HG03280 (cell line): ENCODE measurements at regions not wholly inside any gene's neighbourhood (a gene's known extent, or its start where the extent isn't known, plus 50 kb on each side); places are given as distances from the start of the nearest gene placed in this dataset.
A peak's percentile ranks its signal among the peaks of the same experiment; 100 is the strongest.
"Not testable (repeated sequence)": the region's sequence is repeated elsewhere in the genome, so short reads cannot be mapped to it uniquely, and the experiment has no call there.

ENCODE experiments used
- ATAC-seq: cut with Tn5 transposase; IDR thresholded peaks from one replicate; pipeline ENCODE4 v1.9.1; 2021; ENCODE audit warnings: mild to moderate bottlenecking, moderate library complexity; ENCODE audit not compliant: unreplicated experiment

DNA sequence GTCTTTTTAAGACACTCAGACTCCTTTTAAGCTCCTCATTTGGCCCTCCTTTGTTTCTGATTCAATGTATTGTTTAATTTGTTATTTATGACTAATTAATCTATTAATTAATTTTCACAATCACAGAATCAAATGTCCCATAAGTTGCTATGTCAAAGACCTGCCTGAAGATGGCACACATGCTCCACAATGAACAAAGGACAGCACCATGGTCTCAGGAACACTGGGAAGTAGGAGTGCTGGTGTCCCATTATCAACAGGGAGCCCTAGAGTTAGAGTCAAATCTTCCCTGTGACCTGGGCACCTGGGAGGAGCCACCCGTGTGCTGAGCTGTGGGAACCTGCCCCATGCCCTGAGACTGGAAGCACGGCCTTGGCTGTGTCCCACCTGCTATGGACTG, 1164.3 kb downstream of the RPIA start:
- not testable (repeated sequence) for ATAC-seq

DNA sequence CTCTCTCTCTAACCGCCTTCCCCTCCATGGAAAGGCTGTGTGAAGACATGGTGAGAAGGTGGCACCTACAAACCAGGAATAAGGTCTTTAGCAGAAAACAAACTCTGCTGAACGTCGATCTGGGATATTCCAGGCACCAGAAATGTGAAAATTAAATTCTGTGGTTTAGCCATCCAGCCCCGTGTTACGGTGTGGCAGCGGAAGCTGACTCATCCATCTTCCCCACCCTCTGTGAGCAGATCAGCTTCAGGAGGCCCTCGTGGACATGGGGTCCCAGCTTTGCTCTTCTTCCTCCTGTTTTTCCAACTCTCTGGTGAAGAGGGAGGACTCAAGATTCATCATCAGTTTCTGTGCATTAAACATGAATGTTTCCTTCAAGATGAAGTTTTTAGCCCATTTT, 1164.8 kb downstream of the RPIA start:
- not testable (repeated sequence) for ATAC-seq

DNA sequence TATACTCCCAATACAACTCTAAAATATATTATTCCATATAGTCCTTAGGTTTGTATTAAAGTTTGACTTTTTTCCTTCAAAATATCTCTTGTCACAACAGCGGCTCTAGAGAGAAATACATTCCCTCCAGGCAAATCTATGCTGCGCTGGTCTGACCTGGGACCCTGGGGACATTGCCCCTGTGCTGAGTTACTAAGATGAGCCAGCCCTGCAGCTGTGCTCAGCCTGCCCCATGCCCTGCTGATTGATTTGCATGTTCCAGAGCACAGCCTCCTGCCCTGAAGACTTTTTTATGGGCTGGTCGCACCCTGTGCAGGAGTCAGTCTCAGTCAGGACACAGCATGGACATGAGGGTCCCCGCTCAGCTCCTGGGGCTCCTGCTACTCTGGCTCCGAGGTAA, 1170.7 kb downstream of the RPIA start:
- ATAC-seq = not testable (repeated sequence)

DNA sequence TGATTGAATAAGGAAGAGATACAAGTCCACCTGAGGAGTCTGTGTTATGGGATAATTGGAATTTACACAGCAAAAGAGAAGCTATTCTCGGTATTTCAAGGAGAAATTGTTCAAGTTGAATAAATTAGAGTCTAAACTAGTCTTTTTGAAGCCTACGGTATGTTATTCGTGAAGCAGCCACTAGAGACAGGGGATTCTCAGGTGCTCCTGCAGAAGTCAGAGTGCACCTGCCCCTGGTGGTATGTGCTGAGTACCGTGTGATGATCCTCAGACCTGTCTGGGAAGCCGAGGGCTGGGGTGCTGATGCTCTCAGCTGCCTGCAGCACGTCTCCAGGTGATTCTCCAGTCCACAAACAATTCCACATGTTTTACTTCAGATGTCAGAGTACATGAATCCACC, 1171.7 kb downstream of the RPIA start:
- peak; percentile 50 for ATAC-seq

DNA sequence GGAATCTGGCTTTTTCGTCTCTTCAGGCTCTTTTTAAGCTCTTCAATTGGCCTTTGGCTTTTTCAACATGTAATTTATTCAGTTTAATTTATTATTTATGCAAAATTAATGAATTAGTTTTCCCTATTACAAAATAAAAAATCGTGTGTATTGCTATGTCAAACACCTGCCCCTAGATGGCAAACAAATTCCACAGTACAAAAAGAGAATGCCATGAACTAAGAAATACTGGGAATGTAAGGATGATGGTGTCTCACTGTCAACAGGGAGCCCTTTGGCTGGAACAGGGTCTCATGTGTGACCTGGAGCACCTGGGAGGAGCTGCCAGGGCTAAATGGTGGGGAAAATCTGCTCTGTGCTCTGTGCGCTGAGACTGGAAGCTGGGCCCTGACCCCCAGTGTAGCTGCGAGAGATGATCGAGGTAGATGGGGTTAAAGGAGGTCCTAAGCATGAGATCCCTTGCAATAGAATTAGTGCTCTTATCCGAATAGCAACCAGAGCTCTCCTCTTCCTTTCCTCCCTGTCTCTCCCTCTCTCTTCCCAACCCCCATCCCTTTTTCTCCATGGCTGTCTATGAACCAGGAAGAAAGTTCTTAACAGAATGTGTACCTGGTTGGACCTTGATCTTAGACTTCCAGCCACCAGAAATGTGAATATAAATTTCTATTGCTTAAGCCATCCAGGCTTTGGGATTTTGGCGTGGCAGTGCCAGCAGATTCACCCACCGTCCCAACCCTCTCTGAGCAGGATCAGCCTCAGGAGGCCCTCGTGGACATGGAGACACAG, 1183.5 kb downstream of the RPIA start:
- ATAC-seq = not testable (repeated sequence)

DNA sequence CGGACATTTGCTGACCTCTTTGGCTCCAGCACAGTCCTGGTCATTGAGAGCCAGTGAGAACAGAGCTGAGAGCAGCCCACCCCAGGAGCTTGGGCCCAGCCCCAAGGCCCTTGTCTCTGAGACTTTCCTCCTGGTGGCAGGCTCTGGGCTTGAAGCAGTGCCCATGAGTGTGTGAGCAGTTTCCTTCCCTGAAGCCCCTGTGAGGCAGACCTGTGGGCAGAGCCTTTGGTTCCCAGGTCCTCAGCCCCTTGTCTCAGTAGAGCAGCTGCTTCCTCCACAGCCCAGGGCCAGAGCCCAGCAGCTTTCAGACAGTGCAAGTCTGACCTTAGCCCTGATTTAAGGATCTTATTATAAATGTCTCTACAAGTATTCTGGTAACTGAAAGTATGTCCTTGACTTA, 1185.0 kb downstream of the RPIA start:
- not testable (repeated sequence) for ATAC-seq

DNA sequence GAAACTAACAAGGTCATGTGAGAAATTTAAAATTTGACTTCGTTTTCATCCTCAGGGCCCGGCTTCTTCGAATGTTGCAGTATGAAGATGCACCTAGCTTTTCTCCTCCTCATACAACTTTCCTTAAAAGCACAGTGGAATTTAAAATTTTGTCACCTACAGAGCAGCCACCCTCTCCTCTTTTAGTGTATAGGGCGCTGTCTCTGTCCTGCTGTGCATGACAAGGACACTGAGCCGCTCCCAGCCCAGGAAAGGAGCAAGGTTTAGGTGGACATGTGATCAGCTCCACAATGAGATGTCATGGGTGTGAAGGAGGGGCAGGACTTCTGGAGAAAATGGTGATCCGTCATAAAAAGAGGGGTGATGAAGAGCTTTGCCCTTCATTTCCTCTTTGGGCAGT, 1185.4 kb downstream of the RPIA start:
- not testable (repeated sequence) for ATAC-seq

DNA sequence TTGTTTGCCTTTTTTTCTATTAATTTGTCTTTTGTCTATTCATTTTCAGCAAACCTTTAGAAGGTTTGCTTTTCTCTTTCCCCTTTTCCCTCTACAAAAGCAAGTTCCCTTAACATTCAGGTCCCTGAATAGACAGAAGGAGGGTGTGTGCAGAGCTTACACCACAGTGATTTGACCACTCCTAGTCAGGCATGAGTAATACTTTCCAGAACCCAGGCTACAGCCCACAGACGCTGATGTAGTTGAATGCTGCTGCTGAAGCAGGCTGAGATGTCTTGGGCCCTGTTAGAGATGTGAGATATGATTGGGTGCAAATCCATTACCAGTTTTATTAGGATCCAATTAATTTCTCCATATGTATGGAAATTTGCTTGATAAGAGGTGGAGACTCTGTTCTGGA, 1191.4 kb downstream of the RPIA start:
- ATAC-seq = peak; percentile 62

DNA sequence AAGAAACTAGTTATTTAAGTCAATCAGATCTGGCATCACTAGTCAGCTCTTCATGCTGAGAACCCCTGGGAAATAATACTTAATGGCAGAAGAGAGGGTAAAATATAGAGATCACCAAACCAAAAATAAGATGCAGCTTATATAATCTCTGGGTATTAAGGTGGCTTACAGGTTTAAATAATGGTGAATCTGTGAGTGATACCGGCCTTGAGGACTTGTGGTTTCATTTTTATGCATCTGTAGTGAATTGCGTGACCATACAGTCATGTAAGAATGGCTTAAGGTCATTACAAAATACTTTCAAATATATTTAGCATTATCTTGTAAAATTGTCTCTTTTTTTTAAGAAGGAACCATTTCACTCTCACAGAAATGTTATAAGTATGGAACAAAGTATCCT, 1192.2 kb downstream of the RPIA start:
- not testable (repeated sequence) for ATAC-seq

DNA sequence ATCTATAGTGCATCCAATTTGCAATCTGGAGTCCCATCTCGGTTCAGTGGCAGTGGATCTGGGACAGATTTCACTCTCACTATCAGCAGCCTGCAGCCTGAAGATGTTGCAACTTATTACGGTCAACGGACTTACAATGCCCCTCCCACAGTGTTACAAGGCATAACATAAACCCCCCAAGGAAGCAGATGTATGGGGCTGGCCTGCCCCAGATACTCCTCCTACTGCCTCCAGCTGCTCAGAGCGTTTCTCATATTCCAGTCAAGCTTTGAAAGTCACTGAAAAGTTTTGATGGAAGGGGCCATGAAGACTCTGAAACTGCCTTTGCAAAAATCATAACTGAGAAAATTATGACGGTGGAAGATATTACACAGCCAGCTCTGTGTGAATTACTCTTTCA, 1193.6 kb downstream of the RPIA start:
- ATAC-seq = not testable (repeated sequence)

DNA sequence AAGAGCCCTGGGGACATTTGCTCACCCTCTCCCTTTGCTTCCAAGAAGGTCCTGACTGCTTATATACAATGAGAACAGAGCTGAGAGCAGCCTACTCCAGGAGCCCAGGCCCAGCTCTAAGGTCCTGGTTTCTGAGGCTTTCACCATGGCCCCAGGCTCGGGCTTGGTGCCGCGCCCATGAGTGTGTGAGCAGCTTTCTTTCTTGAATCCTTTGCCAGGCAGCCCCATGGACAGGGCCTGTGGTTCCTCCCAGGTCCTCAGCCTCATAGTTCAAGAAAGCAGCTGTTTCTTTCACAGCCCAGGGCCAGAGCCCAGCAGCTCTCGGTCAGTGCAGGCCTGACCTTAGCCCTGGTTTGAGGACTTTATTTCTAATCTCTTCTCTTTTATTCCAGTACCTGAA, 1197.2 kb downstream of the RPIA start:
- not testable (repeated sequence) for ATAC-seq

DNA sequence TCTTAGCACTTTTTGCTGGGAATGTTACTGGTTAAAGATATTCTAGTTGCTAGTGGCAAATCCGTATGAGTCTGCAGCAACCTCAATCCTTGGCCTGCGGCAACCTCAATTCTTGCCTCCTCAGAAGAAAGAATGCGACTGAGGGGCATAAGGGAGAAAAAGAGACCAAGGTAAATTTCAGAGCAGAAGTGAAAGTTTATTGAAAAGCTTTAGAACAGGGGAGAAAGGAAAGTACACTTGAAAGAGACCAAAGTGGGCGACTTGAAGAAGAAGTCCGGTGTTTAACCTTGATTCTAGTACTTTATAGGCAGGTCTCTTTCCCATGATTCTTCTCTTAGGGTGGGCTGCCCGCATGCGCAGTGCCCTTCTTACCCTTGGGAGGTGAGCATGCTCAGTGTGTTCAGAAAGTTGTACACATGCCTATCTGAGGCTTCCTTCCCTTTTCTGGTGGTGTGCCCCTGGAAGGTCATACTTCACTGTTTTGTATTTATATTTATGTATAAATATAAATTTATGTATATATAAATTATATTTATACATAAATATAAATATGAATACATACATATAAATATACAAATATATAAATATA, 1198.8 kb downstream of the RPIA start:
- not testable (repeated sequence) for ATAC-seq

DNA sequence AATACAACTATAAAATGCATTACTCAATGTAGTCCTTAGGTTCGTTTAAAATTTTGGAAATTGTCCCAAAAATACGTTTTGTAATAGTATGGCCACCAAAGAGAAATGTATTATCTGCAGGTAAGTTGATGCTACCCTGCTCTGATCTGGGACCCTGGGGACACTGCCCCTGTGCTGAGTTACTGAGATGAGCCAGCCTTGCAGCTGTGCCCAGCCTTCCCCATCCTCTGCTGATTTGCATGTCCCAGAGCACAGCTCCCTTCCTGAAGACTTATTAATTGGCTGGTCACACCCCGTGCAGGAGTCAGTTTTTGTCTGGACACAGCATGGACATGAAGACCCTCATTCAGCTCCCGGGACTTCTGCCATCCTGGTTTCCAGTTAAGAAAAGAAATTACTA, 1203.5 kb downstream of the RPIA start:
- ATAC-seq = not testable (repeated sequence)

DNA sequence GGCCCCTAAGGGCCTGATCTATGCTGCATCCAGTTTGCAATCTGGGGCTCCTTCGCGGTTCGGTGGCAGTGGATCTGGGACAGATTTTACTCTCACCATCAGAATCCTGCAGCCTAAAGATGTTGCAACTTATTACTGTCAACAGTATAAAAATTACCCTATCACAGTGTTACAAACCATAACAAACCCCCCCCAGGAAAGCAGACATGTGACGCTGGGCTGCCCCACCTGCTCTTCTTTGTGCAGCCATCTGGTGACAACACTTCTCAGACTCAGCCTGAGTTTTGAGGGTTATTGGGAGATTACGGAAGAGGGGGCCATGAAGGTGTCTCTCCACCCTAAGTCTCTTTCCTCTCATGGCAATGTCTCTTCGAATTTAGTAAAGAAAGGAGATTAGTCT, 1204.2 kb downstream of the RPIA start:
- ATAC-seq = not testable (repeated sequence)

DNA sequence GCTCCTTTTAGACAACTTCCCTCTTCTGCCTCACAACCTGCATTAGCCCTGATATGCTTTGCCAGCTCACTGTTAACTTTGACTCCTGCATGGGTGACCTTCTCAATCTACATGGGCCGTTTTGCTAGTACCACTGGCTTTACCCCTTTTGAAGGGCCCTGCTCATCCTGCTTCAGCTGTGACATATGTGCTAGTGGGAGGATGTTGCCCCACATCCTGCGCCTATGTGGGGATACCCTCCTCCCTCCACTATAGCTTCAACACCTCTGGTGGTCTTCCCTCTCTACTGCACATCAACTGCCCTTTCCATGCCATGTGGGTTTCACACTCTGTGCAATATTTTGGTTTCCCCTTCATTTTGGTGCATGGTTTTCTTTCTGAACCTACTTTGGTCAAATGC, 1235.5 kb downstream of the RPIA start:
- ATAC-seq = not testable (repeated sequence)

DNA sequence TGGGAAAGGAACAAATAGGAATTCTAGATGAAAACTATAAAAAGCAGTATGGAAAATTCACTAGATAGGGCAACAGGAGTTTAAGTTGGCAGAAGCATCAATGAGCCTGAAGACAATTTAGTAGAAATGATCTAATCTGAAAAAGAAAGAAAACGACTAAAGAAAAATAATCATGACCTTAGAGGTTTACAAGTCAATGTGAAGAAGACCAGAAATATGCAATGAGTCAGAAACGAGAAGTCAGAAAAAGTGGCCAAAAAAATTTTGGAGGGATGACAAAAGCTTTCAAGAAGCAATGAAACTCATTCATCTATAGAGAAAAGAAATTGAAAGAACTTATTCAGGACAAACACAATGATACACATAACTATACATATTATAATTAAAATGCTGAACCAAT, 1244.0 kb downstream of the RPIA start:
- not testable (repeated sequence) for ATAC-seq

DNA sequence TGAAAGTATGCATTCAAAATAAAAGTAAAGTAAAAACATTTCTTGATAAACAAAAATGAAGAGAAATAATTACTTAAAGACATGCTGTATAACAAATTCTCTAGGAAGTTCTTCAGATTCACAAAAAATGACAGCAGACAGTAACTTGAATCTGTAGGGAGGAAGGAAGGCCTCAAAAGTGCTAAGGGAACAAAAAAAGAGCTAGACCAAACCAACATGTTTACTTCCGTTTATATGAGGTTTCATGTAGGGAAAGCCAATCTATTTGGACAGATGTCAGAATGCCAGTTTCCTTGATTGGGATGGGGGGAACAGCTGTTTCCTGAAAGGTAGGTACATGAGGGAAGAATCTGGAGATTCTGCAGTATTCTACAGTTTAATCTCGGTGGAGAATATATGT, 1244.5 kb downstream of the RPIA start:
- ATAC-seq = not testable (repeated sequence)

DNA sequence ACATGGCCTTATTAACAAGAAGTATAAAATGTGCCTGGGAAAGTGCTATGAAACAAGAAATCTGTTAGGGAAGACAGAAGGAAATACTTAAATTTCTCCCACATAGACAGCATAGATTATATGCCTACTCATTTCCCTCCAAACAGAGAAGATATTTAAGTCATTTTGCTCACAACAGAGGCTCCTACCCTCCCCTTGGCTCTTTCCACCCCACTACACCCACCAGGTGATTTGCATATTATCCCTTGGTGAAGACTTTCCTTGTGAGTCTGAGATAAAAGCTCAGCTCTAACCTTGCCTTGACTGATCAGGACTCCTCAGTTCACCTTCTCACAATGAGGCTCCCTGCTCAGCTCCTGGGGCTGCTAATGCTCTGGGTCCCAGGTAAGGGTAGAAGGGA, 1245.1 kb downstream of the RPIA start:
- ATAC-seq = not testable (repeated sequence)

DNA sequence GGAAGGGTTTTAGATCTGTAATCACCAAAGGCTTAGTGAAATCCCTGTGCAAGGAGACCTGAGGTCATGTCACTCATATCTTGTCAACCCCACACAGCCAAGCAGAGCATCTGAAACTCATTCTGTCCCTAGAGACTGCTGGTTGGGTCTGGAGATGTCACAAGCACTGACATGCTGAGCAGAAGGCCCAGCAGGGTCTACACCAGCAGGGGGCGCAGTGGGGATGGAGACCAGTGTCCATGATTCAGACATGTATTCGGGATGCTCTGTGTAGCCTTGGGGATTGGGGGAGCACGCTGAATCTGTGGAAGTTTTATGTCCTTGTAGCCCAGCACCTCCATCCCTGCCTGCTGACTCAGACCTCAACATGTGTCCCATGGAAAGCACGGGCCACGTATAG, 1247.3 kb downstream of the RPIA start:
- peak; percentile 92 for ATAC-seq

DNA sequence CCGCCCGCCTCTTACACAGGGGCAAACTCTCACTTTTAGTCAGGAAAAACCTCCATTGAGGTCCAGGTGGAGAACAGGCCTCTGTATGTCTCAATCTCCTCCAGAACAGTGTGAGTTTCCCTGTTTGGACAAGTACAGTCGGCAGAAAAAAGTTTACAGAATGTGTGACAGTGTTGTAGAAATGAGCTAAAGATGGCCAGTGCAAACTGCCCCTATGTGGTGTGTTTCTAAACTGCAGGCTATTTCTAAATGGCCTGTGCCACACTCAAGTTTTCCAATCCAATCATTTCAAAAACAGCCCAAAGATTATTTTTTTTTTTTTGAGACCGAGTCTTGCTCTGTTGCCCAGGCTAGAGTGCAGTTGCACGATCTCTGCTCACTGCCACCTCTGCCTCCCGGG, 1252.8 kb downstream of the RPIA start:
- not testable (repeated sequence) for ATAC-seq

DNA sequence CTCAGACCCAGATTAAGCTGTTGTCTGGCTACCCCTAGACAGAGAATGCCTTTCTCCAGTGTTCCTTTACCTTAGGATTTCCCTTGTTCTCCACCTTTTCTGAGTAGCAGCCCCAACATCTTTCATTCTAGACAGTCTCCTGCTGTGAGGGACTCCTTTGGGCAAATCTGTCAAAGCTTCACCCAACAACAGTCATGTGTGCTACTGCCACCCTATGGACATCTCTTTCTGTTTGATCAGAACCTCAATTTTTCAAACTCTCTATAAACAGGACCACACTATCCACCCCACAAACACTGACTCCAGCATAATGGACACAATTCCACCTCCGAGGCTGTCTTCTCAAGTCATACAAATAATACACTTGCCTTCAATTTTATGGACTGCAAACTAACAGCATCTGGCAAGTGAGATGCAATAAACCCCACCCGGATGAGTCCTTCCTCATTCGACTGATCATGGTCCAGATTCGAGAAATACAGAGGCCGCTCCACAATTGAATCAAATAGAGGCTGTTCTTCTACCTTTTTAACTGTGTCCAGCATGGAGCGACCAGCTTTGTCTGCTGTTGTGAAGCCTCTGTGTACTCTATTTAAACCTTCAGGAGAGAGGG, 1253.6 kb downstream of the RPIA start:
- not testable (repeated sequence) for ATAC-seq

DNA sequence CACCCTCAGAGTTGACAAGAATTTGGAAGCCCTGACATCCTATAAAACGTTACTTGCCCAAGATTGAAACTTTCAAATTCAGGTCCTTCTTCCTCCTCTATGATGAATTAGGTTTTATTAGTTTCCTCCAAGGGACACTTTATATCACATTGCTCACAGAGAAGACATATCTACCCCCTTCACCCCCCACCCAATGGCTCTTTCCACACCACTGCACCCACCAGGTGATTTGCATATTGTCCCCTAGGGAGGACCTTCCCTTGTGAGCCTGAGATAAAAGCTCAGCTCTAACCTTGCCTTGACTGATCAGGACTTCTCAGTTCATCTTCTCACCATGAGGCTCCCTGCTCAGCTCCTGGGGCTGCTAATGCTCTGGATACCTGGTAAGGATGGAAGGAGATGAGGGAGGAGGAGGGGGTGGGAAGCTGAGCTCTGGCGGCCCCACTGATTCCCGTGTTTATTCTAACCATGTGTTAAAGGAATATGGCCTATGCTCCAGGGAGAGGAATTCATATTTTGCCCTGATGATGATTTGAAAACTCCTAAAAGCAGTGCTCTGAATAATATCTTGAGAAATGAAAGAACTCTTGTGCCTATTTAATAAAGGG, 1255.8 kb downstream of the RPIA start:
- not testable (repeated sequence) for ATAC-seq
